SH-SY5Y (cell line): ENCODE measurements at regions not wholly inside any gene's neighbourhood (a gene's known extent, or its start where the extent isn't known, plus 50 kb on each side); places are given as distances from the start of the nearest gene placed in this dataset.

Source experiments
- GATA2 ChIP-seq: IDR thresholded peaks from 2 replicates; pipeline ENCODE4 v1.6.1; 2011; ENCODE audit warnings: mild to moderate bottlenecking, low read depth, low read length
- GATA3 ChIP-seq: IDR thresholded peaks from 2 replicates; pipeline ENCODE4 v1.6.1; 2011; ENCODE audit warnings: low read depth, mild to moderate bottlenecking, low read length, moderate library complexity

DNA sequence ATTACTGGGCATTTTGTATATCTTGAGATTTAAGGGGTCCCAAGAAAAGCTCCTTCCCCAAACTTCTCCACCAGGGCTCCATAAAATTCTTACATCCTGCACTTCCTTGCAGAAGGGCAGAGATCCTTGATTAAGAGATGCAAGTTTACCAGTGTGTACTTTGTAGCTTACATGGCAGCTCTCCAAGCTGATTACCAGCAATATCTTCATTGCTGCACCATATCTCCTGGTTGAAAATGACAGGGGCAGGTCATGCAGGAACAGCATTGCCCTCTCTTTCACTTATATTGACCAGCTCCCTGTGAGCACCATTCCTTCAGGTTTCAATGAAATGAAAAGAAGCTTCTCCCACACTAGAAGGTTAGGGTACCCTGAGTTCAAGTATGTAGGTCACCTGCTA lies 184.6 kb upstream of the PHYHIPL start:
- no peak for TF ChIP-seq GATA3
- TF ChIP-seq GATA2 = no peak
